ENCODE measurements at regions not wholly inside any gene's neighbourhood (a gene's known extent, or its start where the extent isn't known, plus 50 kb on each side); places are given as distances from the start of the nearest gene placed in this dataset.

DNA sequence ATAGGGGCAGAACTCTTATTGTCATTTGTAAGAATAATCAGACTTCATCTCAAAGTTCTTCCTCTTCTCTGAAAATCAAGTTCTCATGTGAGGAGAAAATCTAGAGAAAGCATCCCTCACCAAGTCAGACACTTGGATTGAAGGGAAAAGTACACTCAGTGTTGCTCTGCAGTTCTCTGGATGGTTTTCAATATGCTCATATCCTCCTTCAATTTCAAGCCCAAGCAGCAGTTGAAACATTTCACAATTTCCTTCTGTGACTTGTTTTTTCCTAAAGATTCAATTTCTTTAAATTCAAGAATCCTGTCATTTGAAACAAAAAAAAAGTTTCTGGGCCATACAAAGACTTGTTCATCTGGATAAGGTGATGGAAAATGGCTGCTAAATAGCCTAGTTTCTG is 140.2 kb upstream of the AHI1 start:
- Histone ChIP-seq H3K27me3 (ENCODE audit: control insufficient read depth in 3 of 3, insufficient read depth in 3 of 3, low read depth in 1 of 3, low read length in 3 of 3) (no peaks in the 10 kb centered on the region), H2BK120ac (ENCODE audit: low read depth, low read length) (no peak overlapping the region), H3K18ac (ENCODE audit: low read length) (no peak overlapping the region), H3K4me1 (ENCODE audit: control insufficient read depth in 2 of 2, insufficient read depth in 1 of 2, low read depth in 1 of 2, low read length in 2 of 2) (no peaks in the 10 kb centered on the region), H2BK12ac (ENCODE audit: low read length) (no peak overlapping the region), H3K9me3 (replicated peaks in 1 of 2; ENCODE audit: control insufficient read depth in 2 of 2, insufficient read depth in 1 of 2, low read depth in 1 of 2, low read length in 2 of 2) (no peaks in the 10 kb centered on the region), H4K91ac (ENCODE audit: low read depth, low read length, poor library complexity) (no peak overlapping the region), H4K8ac (ENCODE audit: low read depth, low read length) (no peak overlapping the region), H3K4me2 (ENCODE audit: insufficient read depth, low read length, poor library complexity, severe bottlenecking) (no peak overlapping the region), H3K9ac (ENCODE audit: low read depth, low read length, poor library complexity) (no peak overlapping the region), H3K23ac (ENCODE audit: low read depth, low read length, poor library complexity) (no peak overlapping the region), H2BK5ac (ENCODE audit: low read length) (no peak overlapping the region), H2AFZ (ENCODE audit: low read length) (no peak overlapping the region), H3K4me3 (ENCODE audit: low read length in 2 of 2) (no peak overlapping the region), H3K79me1 (ENCODE audit: low read depth, low read length) (no peaks in the 10 kb centered on the region), H3K14ac (ENCODE audit: low read length) (no peak overlapping the region), H3K27ac (replicated peaks; ENCODE audit: low read length) (no peak overlapping the region), H3K4ac (ENCODE audit: low read length) (no peak overlapping the region), H2AK5ac (ENCODE audit: low read depth, low read length) (no peak overlapping the region), H2BK15ac (ENCODE audit: low read length) (no peak overlapping the region), H3K36me3 (replicated peaks in 1 of 2; ENCODE audit: control insufficient read depth in 2 of 2, insufficient read depth in 2 of 2, low read length in 2 of 2) (no peaks in the 10 kb centered on the region)
- DNase-seq (ENCODE audit: low spot score): no peak

DNA sequence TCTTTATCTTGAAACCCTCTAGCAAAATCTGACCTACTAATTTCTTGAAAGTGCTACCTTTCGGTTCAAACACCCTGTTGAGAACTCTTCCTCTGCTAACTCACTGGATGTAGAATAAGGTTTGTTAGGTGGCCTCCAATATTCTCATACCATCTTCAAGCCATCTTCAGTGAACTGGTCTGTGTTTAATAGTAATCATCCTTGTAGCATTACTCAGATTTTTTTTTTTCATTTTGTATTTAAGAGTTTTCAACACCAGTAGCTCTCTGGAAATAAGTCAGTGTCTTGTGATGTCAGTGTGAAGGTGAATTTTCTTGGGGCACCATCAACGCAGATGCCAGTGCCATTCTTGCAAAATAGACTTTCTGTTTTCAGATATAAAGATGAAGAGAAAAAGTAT is 140.6 kb upstream of the AHI1 start:
- Histone ChIP-seq H4K91ac (ENCODE audit: low read depth, low read length, poor library complexity) (no peak overlapping the region), H2BK120ac (ENCODE audit: low read depth, low read length) (no peak overlapping the region), H3K23ac (ENCODE audit: low read depth, low read length, poor library complexity) (no peak overlapping the region), H3K27ac (replicated peaks; ENCODE audit: low read length) (no peak overlapping the region), H3K4me2 (ENCODE audit: insufficient read depth, low read length, poor library complexity, severe bottlenecking) (no peak overlapping the region), H3K4me1 (ENCODE audit: control insufficient read depth in 2 of 2, insufficient read depth in 1 of 2, low read depth in 1 of 2, low read length in 2 of 2) (no peaks in the 10 kb centered on the region), H3K14ac (ENCODE audit: low read length) (no peak overlapping the region), H2BK15ac (ENCODE audit: low read length) (no peak overlapping the region), H2AFZ (ENCODE audit: low read length) (no peak overlapping the region), H3K36me3 (replicated peaks in 1 of 2; ENCODE audit: control insufficient read depth in 2 of 2, insufficient read depth in 2 of 2, low read length in 2 of 2) (no peaks in the 10 kb centered on the region), H3K27me3 (ENCODE audit: control insufficient read depth in 3 of 3, insufficient read depth in 3 of 3, low read depth in 1 of 3, low read length in 3 of 3) (no peaks in the 10 kb centered on the region), H4K8ac (ENCODE audit: low read depth, low read length) (no peak overlapping the region), H2BK5ac (ENCODE audit: low read length) (no peak overlapping the region), H3K4me3 (ENCODE audit: low read length in 2 of 2) (no peak overlapping the region), H3K18ac (ENCODE audit: low read length) (no peak overlapping the region), H3K9me3 (replicated peaks in 1 of 2; ENCODE audit: control insufficient read depth in 2 of 2, insufficient read depth in 1 of 2, low read depth in 1 of 2, low read length in 2 of 2) (no peaks in the 10 kb centered on the region), H3K79me1 (ENCODE audit: low read depth, low read length) (no peaks in the 10 kb centered on the region), H3K4ac (ENCODE audit: low read length) (no peak overlapping the region), H3K9ac (ENCODE audit: low read depth, low read length, poor library complexity) (no peak overlapping the region), H2BK12ac (ENCODE audit: low read length) (no peak overlapping the region), H2AK5ac (ENCODE audit: low read depth, low read length) (no peak overlapping the region)
- no peak for DNase-seq (ENCODE audit: low spot score)
- WGBS, 2 donors (ENCODE audit: extremely low coverage in 2 of 2, insufficient read length in 2 of 2, insufficient replicate concordance in 1 of 2): no CpG with 5 or more reads among the region's 2 CpGs

GRCh38 chr6:135640048-135640447 is 142.5 kb upstream of the AHI1 start:
- no peak for DNase-seq (ENCODE audit: low spot score)
- Histone ChIP-seq H4K8ac (ENCODE audit: low read depth, low read length) (no peak overlapping the region), H3K4me1 (ENCODE audit: control insufficient read depth in 2 of 2, insufficient read depth in 1 of 2, low read depth in 1 of 2, low read length in 2 of 2) (no peaks in the 10 kb centered on the region), H2AK5ac (ENCODE audit: low read depth, low read length) (no peak overlapping the region), H3K79me1 (ENCODE audit: low read depth, low read length) (no peaks in the 10 kb centered on the region), H3K36me3 (replicated peaks in 1 of 2; ENCODE audit: control insufficient read depth in 2 of 2, insufficient read depth in 2 of 2, low read length in 2 of 2) (no peaks in the 10 kb centered on the region), H3K27ac (replicated peaks; ENCODE audit: low read length) (no peak overlapping the region), H2BK15ac (ENCODE audit: low read length) (no peak overlapping the region), H3K9me3 (replicated peaks in 1 of 2; ENCODE audit: control insufficient read depth in 2 of 2, insufficient read depth in 1 of 2, low read depth in 1 of 2, low read length in 2 of 2) (no peaks in the 10 kb centered on the region), H2BK5ac (ENCODE audit: low read length) (no peak overlapping the region), H3K18ac (ENCODE audit: low read length) (no peak overlapping the region), H3K4ac (ENCODE audit: low read length) (no peak overlapping the region), H3K4me2 (ENCODE audit: insufficient read depth, low read length, poor library complexity, severe bottlenecking) (no peak overlapping the region), H4K91ac (ENCODE audit: low read depth, low read length, poor library complexity) (no peak overlapping the region), H3K14ac (ENCODE audit: low read length) (no peak overlapping the region), H3K4me3 (ENCODE audit: low read length in 2 of 2) (no peak overlapping the region), H2AFZ (ENCODE audit: low read length) (no peak overlapping the region), H2BK120ac (ENCODE audit: low read depth, low read length) (no peak overlapping the region), H3K23ac (ENCODE audit: low read depth, low read length, poor library complexity) (no peak overlapping the region), H3K27me3 (ENCODE audit: control insufficient read depth in 3 of 3, insufficient read depth in 3 of 3, low read depth in 1 of 3, low read length in 3 of 3) (no peaks in the 10 kb centered on the region), H3K9ac (ENCODE audit: low read depth, low read length, poor library complexity) (no peak overlapping the region), H2BK12ac (ENCODE audit: low read length) (no peak overlapping the region)
- no CpG with 5 or more reads among the region's 2 CpGs for WGBS, 2 donors (ENCODE audit: extremely low coverage in 2 of 2, insufficient read length in 2 of 2, insufficient replicate concordance in 1 of 2)

- Histone ChIP-seq H2BK120ac (ENCODE audit: low read depth, low read length) (no peak overlapping the region), H3K9ac (ENCODE audit: low read depth, low read length, poor library complexity) (no peak overlapping the region), H3K9me3 (replicated peaks in 1 of 2; ENCODE audit: control insufficient read depth in 2 of 2, insufficient read depth in 1 of 2, low read depth in 1 of 2, low read length in 2 of 2) (no peaks in the 10 kb centered on the region), H3K18ac (ENCODE audit: low read length) (no peak overlapping the region), H3K4ac (ENCODE audit: low read length) (no peak overlapping the region), H3K23ac (ENCODE audit: low read depth, low read length, poor library complexity) (no peak overlapping the region), H3K4me3 (ENCODE audit: low read length in 2 of 2) (no peak overlapping the region), H3K27ac (replicated peaks; ENCODE audit: low read length) (no peak overlapping the region), H3K4me2 (ENCODE audit: insufficient read depth, low read length, poor library complexity, severe bottlenecking) (no peak overlapping the region), H3K27me3 (ENCODE audit: control insufficient read depth in 3 of 3, insufficient read depth in 3 of 3, low read depth in 1 of 3, low read length in 3 of 3) (no peaks in the 10 kb centered on the region), H3K4me1 (ENCODE audit: control insufficient read depth in 2 of 2, insufficient read depth in 1 of 2, low read depth in 1 of 2, low read length in 2 of 2) (no peaks in the 10 kb centered on the region), H3K79me1 (ENCODE audit: low read depth, low read length) (no peaks in the 10 kb centered on the region), H2AFZ (ENCODE audit: low read length) (no peak overlapping the region), H2AK5ac (ENCODE audit: low read depth, low read length) (no peak overlapping the region), H2BK12ac (ENCODE audit: low read length) (no peak overlapping the region), H4K8ac (ENCODE audit: low read depth, low read length) (no peak overlapping the region), H3K36me3 (replicated peaks in 1 of 2; ENCODE audit: control insufficient read depth in 2 of 2, insufficient read depth in 2 of 2, low read length in 2 of 2) (no peaks in the 10 kb centered on the region), H3K14ac (ENCODE audit: low read length) (no peak overlapping the region), H2BK5ac (ENCODE audit: low read length) (no peak overlapping the region), H4K91ac (ENCODE audit: low read depth, low read length, poor library complexity) (no peak overlapping the region), H2BK15ac (ENCODE audit: low read length) (no peak overlapping the region)
- DNase-seq (ENCODE audit: low spot score): no peak
- WGBS, 2 donors (ENCODE audit: extremely low coverage in 2 of 2, insufficient read length in 2 of 2, insufficient replicate concordance in 1 of 2): no CpG with 5 or more reads among the region's 3 CpGs
These were observed 143.0 kb upstream of the AHI1 start for GRCh38 chr6:135640449-135641111.
